ENCODE measurements at regions not wholly inside any gene's neighbourhood (a gene's known extent, or its start where the extent isn't known, plus 50 kb on each side); places are given as distances from the start of the nearest gene placed in this dataset.

- no peak overlapping the region for H3K4me3 ChIP-seq (replicated peaks in 1 of 2; ENCODE audit: low read depth in 2 of 2, low read length in 2 of 2)
- TF ChIP-seq, protein P1, sequence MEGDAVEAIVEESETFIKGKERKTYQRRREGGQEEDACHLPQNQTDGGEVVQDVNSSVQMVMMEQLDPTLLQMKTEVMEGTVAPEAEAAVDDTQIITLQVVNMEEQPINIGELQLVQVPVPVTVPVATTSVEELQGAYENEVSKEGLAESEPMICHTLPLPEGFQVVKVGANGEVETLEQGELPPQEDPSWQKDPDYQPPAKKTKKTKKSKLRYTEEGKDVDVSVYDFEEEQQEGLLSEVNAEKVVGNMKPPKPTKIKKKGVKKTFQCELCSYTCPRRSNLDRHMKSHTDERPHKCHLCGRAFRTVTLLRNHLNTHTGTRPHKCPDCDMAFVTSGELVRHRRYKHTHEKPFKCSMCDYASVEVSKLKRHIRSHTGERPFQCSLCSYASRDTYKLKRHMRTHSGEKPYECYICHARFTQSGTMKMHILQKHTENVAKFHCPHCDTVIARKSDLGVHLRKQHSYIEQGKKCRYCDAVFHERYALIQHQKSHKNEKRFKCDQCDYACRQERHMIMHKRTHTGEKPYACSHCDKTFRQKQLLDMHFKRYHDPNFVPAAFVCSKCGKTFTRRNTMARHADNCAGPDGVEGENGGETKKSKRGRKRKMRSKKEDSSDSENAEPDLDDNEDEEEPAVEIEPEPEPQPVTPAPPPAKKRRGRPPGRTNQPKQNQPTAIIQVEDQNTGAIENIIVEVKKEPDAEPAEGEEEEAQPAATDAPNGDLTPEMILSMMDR (IDR thresholded peaks at IDR 0.05; ENCODE audit: low read depth, low read length), result no peak
- DNase-seq (ENCODE audit: low read depth in 2 of 2), result no peak
These were observed 760.6 kb upstream of the EEF2KMT start for GRCh38 chr16:5858180-5858579.

GRCh38 chr16:5854027-5854426, 756.4 kb upstream of the EEF2KMT start:
- H3K4me3 ChIP-seq (replicated peaks in 1 of 2; ENCODE audit: low read depth in 2 of 2, low read length in 2 of 2), result no peak overlapping the region
- TF ChIP-seq, protein P1 (IDR thresholded peaks at IDR 0.05; ENCODE audit: low read depth, low read length), result no peak
- DNase-seq (ENCODE audit: low read depth in 2 of 2), result no peak

GRCh38 chr16:5852151-5852550, 754.6 kb upstream of the EEF2KMT start:
- TF ChIP-seq, protein P1 (IDR thresholded peaks at IDR 0.05; ENCODE audit: low read depth, low read length), result no peak
- H3K4me3 ChIP-seq (replicated peaks in 1 of 2; ENCODE audit: low read depth in 2 of 2, low read length in 2 of 2), result no peak overlapping the region
- DNase-seq (ENCODE audit: low read depth in 2 of 2), result no peak

DNA sequence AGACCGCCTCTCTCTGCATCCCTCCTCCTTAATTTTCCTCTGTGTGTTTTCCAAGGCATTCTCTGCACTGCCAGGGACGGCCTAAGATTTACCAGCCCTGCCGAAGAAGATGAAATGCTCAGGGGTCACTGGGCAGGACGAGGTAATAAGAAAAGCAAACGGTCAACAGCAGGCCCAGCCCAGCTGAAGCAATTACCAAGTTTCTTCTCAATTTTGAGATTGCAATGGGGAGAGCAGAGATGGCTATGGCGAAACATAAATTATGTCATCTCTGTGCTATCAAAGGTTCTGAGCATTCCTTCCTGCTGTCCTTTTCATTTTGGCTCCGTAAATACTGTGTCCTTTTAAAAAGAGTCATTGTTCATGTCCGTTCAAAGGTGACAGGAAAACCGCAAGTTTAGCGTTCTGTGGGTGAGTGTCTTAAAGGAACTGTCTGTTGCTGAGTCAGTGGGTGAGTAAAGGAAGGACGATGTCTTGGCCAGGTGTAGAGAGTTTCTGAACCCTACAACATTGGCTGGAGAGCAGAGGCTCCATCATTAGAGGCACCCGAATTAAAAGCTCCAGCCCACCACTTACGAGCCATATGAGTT, 753.9 kb upstream of the EEF2KMT start:
- DNase-seq (ENCODE audit: low read depth in 2 of 2), result no peak
- no peak overlapping the region for H3K4me3 ChIP-seq (replicated peaks in 1 of 2; ENCODE audit: low read depth in 2 of 2, low read length in 2 of 2)
- TF ChIP-seq, protein P1 (IDR thresholded peaks at IDR 0.05; ENCODE audit: low read depth, low read length), result no peak

- H3K4me3 ChIP-seq (replicated peaks in 1 of 2; ENCODE audit: low read depth in 2 of 2, low read length in 2 of 2), result no peak overlapping the region
- no peak for DNase-seq (ENCODE audit: low read depth in 2 of 2)
These were observed 753.2 kb upstream of the EEF2KMT start for GRCh38 chr16:5850632-5851392.

GRCh38 chr16:5845046-5845445, 747.5 kb upstream of the EEF2KMT start:
- TF ChIP-seq, protein P1 (IDR thresholded peaks at IDR 0.05; ENCODE audit: low read depth, low read length), result no peak
- DNase-seq (ENCODE audit: low read depth in 2 of 2), result no peak
- H3K4me3 ChIP-seq (replicated peaks in 1 of 2; ENCODE audit: low read depth in 2 of 2, low read length in 2 of 2), result no peak overlapping the region

More at GRCh38 chr16:5850632-5851392, 753.2 kb upstream of the EEF2KMT start:
- TF ChIP-seq, protein P1 (IDR thresholded peaks at IDR 0.05; ENCODE audit: low read depth, low read length), result no peak
